IMR-90 (cell line): ENCODE measurements at regions not wholly inside any gene's neighbourhood (a gene's known extent, or its start where the extent isn't known, plus 50 kb on each side); places are given as distances from the start of the nearest gene placed in this dataset.

Experiments
- ATAC-seq: fragments of 200-7000 bp; cut with Tn5 transposase; 2 replicates; pipeline ENCODE4 v1.9.1; 2020; ENCODE audit warnings: low read depth, mild to moderate bottlenecking, moderate library complexity
- BruUV-seq: library from RNA; stranded (reverse); fragments of 400-500 nt; replicated peaks from 2 replicates; lab custom pipeline; 2021; lab: Mats Ljungman, UMichigan
- CTCF ChIA-PET: fragments of 300-600 bp; formaldehyde crosslinking; extraction: SDS; loops from one replicate; lab custom pipeline; 2021; ENCODE audit warnings: antibody characterized with exemption; lab: Yijun Ruan, JAX
- POLR2A ChIA-PET: fragments of 300-600 bp; sonication (Branson Sonifier 250); formaldehyde crosslinking; loops from one replicate; lab custom pipeline; 2022; ENCODE audit warnings: antibody characterized with exemption; ENCODE audit not compliant: unreplicated experiment; lab: Charles Lee
- DNase-seq: peaks from one replicate; pipeline ENCODE4 v3.0.0; 2013
- H2AFZ ChIP-seq: replicated peaks from 2 replicates; pipeline ENCODE3; 2013; ENCODE audit warnings: low read length, mild to moderate bottlenecking; ENCODE audit not compliant: poor library complexity
- H2AK5ac ChIP-seq: 2 replicates; pipeline ENCODE4 v1.6.1; 2013; ENCODE audit warnings: low read depth, low read length, inconsistent platforms
- H2AK9ac ChIP-seq: replicated peaks from 2 replicates; pipeline ENCODE3; 2013; ENCODE audit warnings: mild to moderate bottlenecking, low read depth, low read length, moderate library complexity; ENCODE audit not compliant: poor library complexity
- H2BK120ac ChIP-seq: 2 replicates; pipeline ENCODE4 v1.6.1; 2013; ENCODE audit warnings: low read depth, low read length, inconsistent platforms
- H2BK15ac ChIP-seq: 3 replicates; pipeline ENCODE4 v1.6.1; 2013; ENCODE audit warnings: low read depth, low read length, inconsistent platforms
- H2BK20ac ChIP-seq: 2 replicates; pipeline ENCODE4 v1.6.1; 2013; ENCODE audit warnings: low read depth, mild to moderate bottlenecking, inconsistent platforms, low read length, moderate library complexity
- H2BK5ac ChIP-seq: 2 replicates; pipeline ENCODE4 v1.6.1; 2013; ENCODE audit warnings: mild to moderate bottlenecking, low read depth, low read length, inconsistent platforms; ENCODE audit not compliant: poor library complexity, severe bottlenecking
- H3K14ac ChIP-seq: replicated peaks from 2 replicates; pipeline ENCODE4 v1.6.1; 2013; ENCODE audit warnings: low read depth, low read length, inconsistent platforms
- H3K18ac ChIP-seq: 2 replicates; pipeline ENCODE4 v1.6.1; 2013; ENCODE audit warnings: low read depth, low read length, control low read depth
- H3K23ac ChIP-seq: 2 replicates; pipeline ENCODE4 v1.6.1; 2013; ENCODE audit warnings: low read depth, low read length, inconsistent platforms
- H3K27ac ChIP-seq: 2 replicates; pipeline ENCODE4 v1.5.1; 2013; ENCODE audit warnings: mild to moderate bottlenecking, control low read depth, low read length; ENCODE audit not compliant: insufficient read depth
- H3K27me3 ChIP-seq: 2 replicates; pipeline ENCODE4 v1.6.1; 2013; ENCODE audit warnings: low read length; ENCODE audit not compliant: control insufficient read depth, insufficient read depth
- H3K36me3 ChIP-seq: 2 replicates; pipeline ENCODE4 v1.6.1; 2013; ENCODE audit warnings: low read length, mixed read lengths; ENCODE audit not compliant: control insufficient read depth, insufficient read depth
- H3K4ac ChIP-seq: 2 replicates; pipeline ENCODE4 v1.6.1; 2013; ENCODE audit warnings: low read depth, low read length, inconsistent platforms
- H3K4me1 ChIP-seq: 2 replicates; pipeline ENCODE4 v1.6.1; 2013; ENCODE audit warnings: low read length, mixed read lengths; ENCODE audit not compliant: control insufficient read depth, insufficient read depth
- H3K4me2 ChIP-seq: 2 replicates; pipeline ENCODE4 v1.6.1; 2013; ENCODE audit warnings: low read depth, mild to moderate bottlenecking, control low read depth, low read length, moderate library complexity
- H3K4me3 ChIP-seq: 2 replicates; pipeline ENCODE4 v1.5.1; 2013; ENCODE audit warnings: low read depth, mild to moderate bottlenecking, control low read depth, low read length, moderate library complexity; ENCODE audit not compliant: insufficient read depth
- H3K56ac ChIP-seq: 2 replicates; pipeline ENCODE4 v1.6.1; 2013; ENCODE audit warnings: low read length, inconsistent platforms; ENCODE audit not compliant: insufficient read depth; ENCODE audit errors: extremely low read depth
- H3K79me1 ChIP-seq, 2 experiments: 2 replicates each; pipeline ENCODE4 v1.6.1; 2013; ENCODE audit warnings: low read length in 2 of 2, inconsistent platforms in 1 of 2, low read depth in 1 of 2
- H3K9ac ChIP-seq: 2 replicates; pipeline ENCODE4 v1.6.1; 2013; ENCODE audit warnings: low read depth, low read length, control low read depth
- H3K9me1 ChIP-seq: 2 replicates; pipeline ENCODE4 v1.6.1; 2013; ENCODE audit warnings: low read length, inconsistent platforms; ENCODE audit not compliant: insufficient read depth
- H3K9me3 ChIP-seq: 2 replicates; pipeline ENCODE4 v1.6.1; 2013; ENCODE audit warnings: low read length; ENCODE audit not compliant: control insufficient read depth, insufficient read depth
- H4K20me1 ChIP-seq: 2 replicates; pipeline ENCODE4 v1.6.1; 2013; ENCODE audit warnings: low read length, inconsistent platforms; ENCODE audit not compliant: insufficient read depth
- H4K5ac ChIP-seq: 2 replicates; pipeline ENCODE4 v1.6.1; 2013; ENCODE audit warnings: mild to moderate bottlenecking, low read depth, low read length, control low read depth
- H4K8ac ChIP-seq, 2 experiments: 2 replicates each; pipeline ENCODE4 v1.6.1; 2013; ENCODE audit warnings: low read depth in 2 of 2, low read length in 2 of 2, control low read depth in 1 of 2, inconsistent platforms in 1 of 2
- H4K91ac ChIP-seq: 2 replicates; pipeline ENCODE4 v1.6.1; 2013; ENCODE audit warnings: low read depth, low read length, inconsistent platforms; ENCODE audit not compliant: insufficient read depth
- BHLHE40 ChIP-seq: fragments of 150-350 bp; IDR thresholded peaks from 2 replicates; pipeline ENCODE4 v1.6.1; 2016; ENCODE audit warnings: mild to moderate bottlenecking, low read depth, low read length
- CEBPB ChIP-seq: IDR thresholded peaks from 2 replicates; pipeline ENCODE4 v1.6.1; 2012; ENCODE audit warnings: low read depth, low read length, improper control_type of control experiment
- CHD1 ChIP-seq: IDR thresholded peaks from 2 replicates; pipeline ENCODE4 v1.6.1; 2012; ENCODE audit warnings: low read depth, low read length, improper control_type of control experiment
- FOS ChIP-seq: fragments of 150-350 bp; IDR thresholded peaks from 2 replicates; pipeline ENCODE4 v1.6.1; 2016; ENCODE audit warnings: low read depth, low read length
- MAFK ChIP-seq: IDR thresholded peaks from 2 replicates; pipeline ENCODE4 v1.6.1; 2012; ENCODE audit warnings: low read depth, low read length, improper control_type of control experiment
- MAZ ChIP-seq: IDR thresholded peaks from 2 replicates; pipeline ENCODE4 v1.6.1; 2012; ENCODE audit warnings: low read depth, mild to moderate bottlenecking, low read length, improper control_type of control experiment, moderate library complexity, borderline replicate concordance
- MXI1 ChIP-seq: IDR thresholded peaks from 2 replicates; pipeline ENCODE4 v1.6.1; 2012; ENCODE audit warnings: low read depth, mild to moderate bottlenecking, low read length, moderate library complexity, borderline replicate concordance
- RAD21 ChIP-seq: IDR thresholded peaks from 2 replicates; pipeline ENCODE4 v1.6.1; 2012; ENCODE audit warnings: low read length, improper control_type of control experiment
- RCOR1 ChIP-seq: IDR thresholded peaks from 2 replicates; pipeline ENCODE4 v1.6.1; 2012; ENCODE audit warnings: mild to moderate bottlenecking, low read length, improper control_type of control experiment; ENCODE audit not compliant: insufficient replicate concordance
- SMC3 ChIP-seq: fragments of 150-350 bp; IDR thresholded peaks from 2 replicates; pipeline ENCODE4 v1.6.1; 2016; ENCODE audit warnings: low read depth, mild to moderate bottlenecking, antibody characterized with exemption, low read length, moderate library complexity
- WGBS, 2 experiments: methylation state at CpG; one replicate each; pipeline versions ENCODE4 v1.1.5 to v1.1.7; 2013; ENCODE audit warnings: missing lambda C conversion rate in 2 of 2; ENCODE audit not compliant: insufficient read length in 1 of 2; ENCODE audit errors: extremely low coverage in 2 of 2; 5-methylcytosine and 5-hydroxymethylcytosine counted together
- dilution Hi-C: fragments of 300-500 bp; cut with HindIII; formaldehyde crosslinking; loops from one replicate; pipeline ENCODE4 v1.14.3; 2018; ENCODE audit warnings: low sequenced_read_pairs; ENCODE audit not compliant: unreplicated experiment
- in situ Hi-C: fragments of 300-500 bp; cut with MboI; formaldehyde crosslinking; loops from 3 replicates; pipeline ENCODE4 v1.14.3; 2019; ENCODE audit warnings: low sequenced_read_pairs, inconsistent platforms, mixed read lengths
- intact Hi-C: fragments of 100-400 bp; cut with micrococcal nuclease; formaldehyde crosslinking; loops from 2 replicates; pipeline ENCODE4 v1.10.0; 2022
- TF ChIP-seq, protein P1 (sequence below): conservative IDR thresholded peaks from 2 replicates; pipeline ENCODE4 v1.5.1; 2012; ENCODE audit warnings: mild to moderate bottlenecking, low read depth, low read length, improper control_type of control experiment
- TF ChIP-seq, protein P2 (sequence below): fragments of 150-350 bp; IDR thresholded peaks from 2 replicates; pipeline ENCODE4 v1.6.1; 2016; ENCODE audit warnings: low read depth, mild to moderate bottlenecking, low read length, moderate library complexity, borderline replicate concordance

DNA sequence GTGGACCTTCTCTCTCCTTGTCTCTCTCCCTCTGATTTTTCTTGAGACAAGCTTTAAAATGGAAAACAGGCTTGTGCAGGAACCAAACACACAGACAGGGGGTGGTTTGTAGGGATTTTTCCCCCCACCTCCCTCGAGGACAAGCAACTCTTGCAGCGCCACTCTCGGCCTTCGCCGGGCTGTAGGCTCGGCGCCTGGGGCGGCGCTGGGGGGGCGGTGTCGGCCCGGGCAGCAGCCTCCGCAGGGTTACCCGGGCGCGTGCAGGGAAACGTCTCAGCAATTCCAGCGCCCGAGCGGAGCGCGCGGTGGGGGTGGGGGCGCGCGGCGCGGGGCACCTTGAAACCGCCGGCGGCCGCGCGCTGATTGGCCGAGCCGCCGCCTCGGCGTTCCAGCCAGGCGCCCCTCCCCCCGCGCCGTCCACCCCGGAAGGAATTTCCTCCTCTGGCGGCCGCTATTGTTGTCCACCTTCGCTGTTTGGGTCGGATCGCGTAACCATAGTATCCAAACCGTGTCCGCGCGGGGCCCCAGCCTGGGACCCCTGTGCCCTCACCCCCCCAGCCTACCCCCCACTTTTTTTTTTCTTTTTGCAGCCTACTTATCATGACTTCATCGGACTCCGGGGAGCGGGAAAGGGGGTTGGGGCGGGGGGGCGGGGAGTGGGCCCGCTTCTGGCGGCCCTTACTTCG, 59.8 kb upstream of the ACOT11 start:
- H3K9me1 ChIP-seq = no peaks in the 10 kb centered on the region
- peak overlapping the region; percentile 69 for H4K91ac ChIP-seq
- peak overlapping the region; percentile 87 for H3K4me2 ChIP-seq
- peak overlapping the region; percentile 89 to 95 for H4K8ac ChIP-seq
- peak overlapping the region; percentile 78 for H3K4ac ChIP-seq
- no peaks in the 10 kb centered on the region for H4K20me1 ChIP-seq
- peak overlapping the region; percentile 20 for H3K18ac ChIP-seq
- peak overlapping the region; percentile 91; the same call in 1 of the 2 replicates for H4K5ac ChIP-seq
- no TSS peak for BruUV-seq
- in situ Hi-C loops = loop anchor here (5.0 to 25.0 kb wide), 3 partner anchors 81 to 626 kb away; partner anchors contain the start of gene SSBP3
- H2AK9ac ChIP-seq = peak overlapping the region; percentile 94
- DNase-seq (peak; percentile 80), ATAC-seq (peak; percentile 86)
- H2AFZ ChIP-seq = peak overlapping the region; percentile 89
- peak overlapping the region; percentile 61; the same call in 1 of the 2 replicates for H3K56ac ChIP-seq
- H3K14ac ChIP-seq = peak overlapping the region; percentile 85
- no peaks in the 10 kb centered on the region for H3K36me3 ChIP-seq
- H2BK5ac ChIP-seq = peak overlapping the region; percentile 21
- H3K27ac ChIP-seq = peak overlapping the region; percentile 88
- H3K9ac ChIP-seq = peak overlapping the region; percentile 73
- no peaks in the 10 kb centered on the region for H3K79me1 ChIP-seq
- peak overlapping the region; percentile 28; the same call in 1 of the 2 replicates for H3K23ac ChIP-seq
- H3K4me1 ChIP-seq = peaks cover 14% of the 10 kb centered on the region
- intact Hi-C loops = loop anchor here (1.0 to 5.0 kb wide), 8 partner anchors 81 to 627 kb away; partner anchors contain the start of genes CYB5RL and MRPL37
- peak overlapping the region; percentile 80 for H2BK120ac ChIP-seq
- peak overlapping the region; percentile 46 for H3K4me3 ChIP-seq
- WGBS, 2 experiments = 0% methylated on average over 1 of the region's 62 CpGs; no CpG with 5 or more reads in 1 of the 2 experiments
- H2BK20ac ChIP-seq = peak overlapping the region; percentile 17; the same call in 1 of the 2 replicates
- CTCF ChIA-PET = interaction anchor here (1.0 kb wide), 1 partner anchor 215 kb away, joined by 4 read pairs; no protein-coding TSS in a partner anchor
- H2AK5ac ChIP-seq = peak overlapping the region; percentile 24; the same call in 1 of the 2 replicates
- H3K27me3 ChIP-seq = no peaks in the 10 kb centered on the region; the same call in 1 of the 2 replicates
- H3K9me3 ChIP-seq = no peaks in the 10 kb centered on the region
- POLR2A ChIA-PET = no interaction called here
- dilution Hi-C loops = no loop called here
- peak overlapping the region; percentile 36; the same call in 2 of the 3 replicates for H2BK15ac ChIP-seq
- TF ChIP-seq MAFK (0 out of 2 replicates have a peak, but pooled peaks have one; percentile 3), RCOR1 (peak; percentile 57), SMC3 (peak; percentile 35; the same call in 1 of the 2 replicates), MAZ (peak; percentile 97), FOS (peak; percentile 37; the same call in 1 of the 2 replicates), BHLHE40 (peak; percentile 89), RAD21 (peak; percentile 49), CHD1 (no peak), CEBPB (no peak), MXI1 (0 out of 2 replicates have a peak, but pooled peaks have one; percentile 46)
- TF ChIP-seq, protein P1, sequence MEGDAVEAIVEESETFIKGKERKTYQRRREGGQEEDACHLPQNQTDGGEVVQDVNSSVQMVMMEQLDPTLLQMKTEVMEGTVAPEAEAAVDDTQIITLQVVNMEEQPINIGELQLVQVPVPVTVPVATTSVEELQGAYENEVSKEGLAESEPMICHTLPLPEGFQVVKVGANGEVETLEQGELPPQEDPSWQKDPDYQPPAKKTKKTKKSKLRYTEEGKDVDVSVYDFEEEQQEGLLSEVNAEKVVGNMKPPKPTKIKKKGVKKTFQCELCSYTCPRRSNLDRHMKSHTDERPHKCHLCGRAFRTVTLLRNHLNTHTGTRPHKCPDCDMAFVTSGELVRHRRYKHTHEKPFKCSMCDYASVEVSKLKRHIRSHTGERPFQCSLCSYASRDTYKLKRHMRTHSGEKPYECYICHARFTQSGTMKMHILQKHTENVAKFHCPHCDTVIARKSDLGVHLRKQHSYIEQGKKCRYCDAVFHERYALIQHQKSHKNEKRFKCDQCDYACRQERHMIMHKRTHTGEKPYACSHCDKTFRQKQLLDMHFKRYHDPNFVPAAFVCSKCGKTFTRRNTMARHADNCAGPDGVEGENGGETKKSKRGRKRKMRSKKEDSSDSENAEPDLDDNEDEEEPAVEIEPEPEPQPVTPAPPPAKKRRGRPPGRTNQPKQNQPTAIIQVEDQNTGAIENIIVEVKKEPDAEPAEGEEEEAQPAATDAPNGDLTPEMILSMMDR = 0 out of 2 replicates have a peak, but pooled peaks have one; percentile 1
- TF ChIP-seq, protein P2, sequence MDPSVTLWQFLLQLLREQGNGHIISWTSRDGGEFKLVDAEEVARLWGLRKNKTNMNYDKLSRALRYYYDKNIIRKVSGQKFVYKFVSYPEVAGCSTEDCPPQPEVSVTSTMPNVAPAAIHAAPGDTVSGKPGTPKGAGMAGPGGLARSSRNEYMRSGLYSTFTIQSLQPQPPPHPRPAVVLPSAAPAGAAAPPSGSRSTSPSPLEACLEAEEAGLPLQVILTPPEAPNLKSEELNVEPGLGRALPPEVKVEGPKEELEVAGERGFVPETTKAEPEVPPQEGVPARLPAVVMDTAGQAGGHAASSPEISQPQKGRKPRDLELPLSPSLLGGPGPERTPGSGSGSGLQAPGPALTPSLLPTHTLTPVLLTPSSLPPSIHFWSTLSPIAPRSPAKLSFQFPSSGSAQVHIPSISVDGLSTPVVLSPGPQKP = no peak
